Loucy (cell line): ENCODE measurements at regions not wholly inside any gene's neighbourhood (a gene's known extent, or its start where the extent isn't known, plus 50 kb on each side); places are given as distances from the start of the nearest gene placed in this dataset.

Experiments used
- H2AFZ ChIP-seq: fragments of 200-600 bp; sonication (generic); 2 replicates; pipeline ENCODE4 v1.6.0; 2016; ENCODE audit warnings: antibody characterized with exemption, mild to moderate bottlenecking, low read length, moderate library complexity
- H3F3A ChIP-seq: fragments of 200-600 bp; 2 replicates; pipeline ENCODE4 v1.6.0; 2016; ENCODE audit warnings: antibody characterized with exemption, low read depth, mild to moderate bottlenecking
- H3K27me3 ChIP-seq: fragments of 200-600 bp; sonication (generic); 2 replicates; pipeline ENCODE4 v1.6.1; 2014; ENCODE audit warnings: low read length, mild to moderate bottlenecking; ENCODE audit not compliant: insufficient read depth, poor library complexity, severe bottlenecking
- H3K36me3 ChIP-seq: fragments of 200-600 bp; sonication (generic); 2 replicates; pipeline ENCODE4 v1.6.1; 2016; ENCODE audit warnings: low read length; ENCODE audit not compliant: insufficient read depth
- H3K4me1 ChIP-seq: fragments of 200-600 bp; sonication (generic); 2 replicates; pipeline ENCODE4 v1.5.1; 2014; ENCODE audit warnings: low read length, mild to moderate bottlenecking; ENCODE audit not compliant: insufficient read depth, poor library complexity, severe bottlenecking
- H3K4me2 ChIP-seq: fragments of 200-600 bp; sonication (generic); 2 replicates; pipeline ENCODE4 v1.6.0; 2014; ENCODE audit warnings: antibody characterized with exemption, low read length, low read depth, mild to moderate bottlenecking; ENCODE audit not compliant: poor library complexity, severe bottlenecking
- H3K4me3 ChIP-seq: fragments of 200-600 bp; sonication (generic); 2 replicates; pipeline ENCODE4 v1.5.1; 2014; ENCODE audit warnings: low read length, mild to moderate bottlenecking, mixed read lengths; ENCODE audit not compliant: poor library complexity, severe bottlenecking
- H3K79me2 ChIP-seq: fragments of 200-600 bp; sonication (generic); 2 replicates; pipeline ENCODE4 v1.6.1; 2014; ENCODE audit warnings: low read length; ENCODE audit not compliant: insufficient read depth
- H3K9ac ChIP-seq: fragments of 200-600 bp; sonication (generic); 2 replicates; pipeline ENCODE4 v1.6.0; 2014; ENCODE audit warnings: mild to moderate bottlenecking, low read depth, low read length, moderate library complexity; ENCODE audit not compliant: poor library complexity, severe bottlenecking
- H3K9me2 ChIP-seq: fragments of 200-600 bp; sonication (generic); replicated peaks from 2 replicates; pipeline ENCODE4 v1.6.1; 2016; ENCODE audit warnings: low read depth, low read length, mixed read lengths
- H3K9me3 ChIP-seq: fragments of 200-600 bp; sonication (generic); 2 replicates; pipeline ENCODE4 v1.6.1; 2014; ENCODE audit warnings: mild to moderate bottlenecking, antibody characterized with exemption, low read length, low read depth; ENCODE audit not compliant: insufficient read depth
- H4K20me1 ChIP-seq: fragments of 200-600 bp; sonication (generic); 2 replicates; pipeline ENCODE4 v1.6.0; 2014; ENCODE audit warnings: antibody characterized with exemption, low read length, mild to moderate bottlenecking; ENCODE audit not compliant: insufficient read depth, poor library complexity, severe bottlenecking
- CTCF ChIP-seq: fragments of 200-600 bp; sonication (generic); conservative IDR thresholded peaks from 2 replicates; pipeline ENCODE4 v1.5.1; 2014; ENCODE audit warnings: mild to moderate bottlenecking, antibody characterized with exemption, low read length
- EZH2phosphoT487 ChIP-seq: fragments of 200-600 bp; IDR thresholded peaks from 2 replicates; pipeline ENCODE4 v1.6.1; 2018; ENCODE audit warnings: antibody characterized with exemption, mild to moderate bottlenecking, moderate library complexity, borderline replicate concordance

- Histone ChIP-seq H3K4me3 (no peak overlapping the region), H3K36me3 (no peaks in the 10 kb centered on the region), H3K9ac (no peak overlapping the region), H3K4me2 (no peak overlapping the region), H3K79me2 (no peaks in the 10 kb centered on the region), H3K9me3 (no peaks in the 10 kb centered on the region), H4K20me1 (no peaks in the 10 kb centered on the region), H3K27me3 (no peaks in the 10 kb centered on the region), H3F3A (no peaks in the 10 kb centered on the region), H3K9me2 (no peaks in the 10 kb centered on the region), H3K4me1 (no peaks in the 10 kb centered on the region), H2AFZ (no peak overlapping the region)
- TF ChIP-seq CTCF (no peak), EZH2phosphoT487 (no peak)
These were observed 494.6 kb upstream of the TENM3 start for GRCh38 chr4:181748581-181748980.

- Histone ChIP-seq H3K9ac (no peak overlapping the region), H3K36me3 (no peaks in the 10 kb centered on the region), H3K27me3 (no peaks in the 10 kb centered on the region), H2AFZ (no peak overlapping the region), H3K4me2 (no peak overlapping the region), H4K20me1 (no peaks in the 10 kb centered on the region), H3F3A (no peaks in the 10 kb centered on the region), H3K4me3 (no peak overlapping the region), H3K4me1 (no peaks in the 10 kb centered on the region), H3K79me2 (no peaks in the 10 kb centered on the region), H3K9me3 (no peaks in the 10 kb centered on the region), H3K9me2 (no peaks in the 10 kb centered on the region)
- TF ChIP-seq EZH2phosphoT487 (no peak), CTCF (no peak)
These were observed 490.7 kb upstream of the TENM3 start for GRCh38 chr4:181752516-181752915.

GRCh38 chr4:181753207-181753606 lies 490.0 kb upstream of the TENM3 start:
- H3K4me1 ChIP-seq = no peaks in the 10 kb centered on the region
- H3F3A ChIP-seq = no peaks in the 10 kb centered on the region
- H4K20me1 ChIP-seq = no peaks in the 10 kb centered on the region
- H3K4me2 ChIP-seq = no peak overlapping the region
- no peaks in the 10 kb centered on the region for H3K36me3 ChIP-seq
- TF ChIP-seq CTCF (no peak), EZH2phosphoT487 (no peak)
- no peak overlapping the region for H2AFZ ChIP-seq
- no peaks in the 10 kb centered on the region for H3K79me2 ChIP-seq
- no peaks in the 10 kb centered on the region for H3K27me3 ChIP-seq
- no peak overlapping the region for H3K9ac ChIP-seq
- no peaks in the 10 kb centered on the region for H3K9me3 ChIP-seq
- H3K4me3 ChIP-seq = no peak overlapping the region
- no peaks in the 10 kb centered on the region for H3K9me2 ChIP-seq
